Parathyroid adenoma (tissue), 2 donors: ENCODE measurements at regions not wholly inside any gene's neighbourhood (a gene's known extent, or its start where the extent isn't known, plus 50 kb on each side); places are given as distances from the start of the nearest gene placed in this dataset.

Source experiments
- H2AFZ ChIP-seq: fragments of 300-600 bp; sonication (generic); one replicate; pipeline ENCODE4 v1.7.0; 2017; ENCODE audit warnings: antibody characterized with exemption, mild to moderate bottlenecking
- H3K27ac ChIP-seq: fragments of 300-600 bp; sonication (generic); one replicate; pipeline ENCODE4 v1.7.0; 2017
- H3K27me3 ChIP-seq: fragments of 300-600 bp; sonication (generic); one replicate; pipeline ENCODE4 v1.7.0; 2017; ENCODE audit warnings: low read length; ENCODE audit not compliant: control insufficient read depth, insufficient read depth
- H3K36me3 ChIP-seq: fragments of 300-600 bp; sonication (generic); one replicate; pipeline ENCODE4 v1.7.0; 2017; ENCODE audit warnings: low read length; ENCODE audit not compliant: control insufficient read depth, insufficient read depth
- H3K4me1 ChIP-seq: fragments of 300-600 bp; sonication (generic); one replicate; pipeline ENCODE4 v1.7.0; 2017; ENCODE audit warnings: control low read depth
- H3K4me2 ChIP-seq: fragments of 300-600 bp; sonication (generic); one replicate; pipeline ENCODE4 v1.7.0; 2017; ENCODE audit warnings: low read length
- H3K4me3 ChIP-seq: fragments of 300-600 bp; sonication (generic); one replicate; pipeline ENCODE4 v1.7.0; 2017; ENCODE audit warnings: low read depth, low read length
- H3K79me2 ChIP-seq: fragments of 300-600 bp; sonication (generic); one replicate; pipeline ENCODE4 v1.7.0; 2017; ENCODE audit warnings: control low read depth
- H3K9ac ChIP-seq: fragments of 300-600 bp; sonication (generic); one replicate; pipeline ENCODE4 v1.7.0; 2017; ENCODE audit warnings: mild to moderate bottlenecking
- H3K9me3 ChIP-seq: fragments of 300-600 bp; sonication (generic); one replicate; pipeline ENCODE4 v1.7.0; 2017; ENCODE audit warnings: low read length; ENCODE audit not compliant: control insufficient read depth
- TF ChIP-seq, protein P1 (sequence below): fragments of 300-600 bp; sonication (generic); IDR thresholded peaks from one replicate; pipeline ENCODE4 v1.7.0; 2017; ENCODE audit warnings: antibody characterized with exemption, mild to moderate bottlenecking
- donor health status: primary hyperparathyroidism.

DNA sequence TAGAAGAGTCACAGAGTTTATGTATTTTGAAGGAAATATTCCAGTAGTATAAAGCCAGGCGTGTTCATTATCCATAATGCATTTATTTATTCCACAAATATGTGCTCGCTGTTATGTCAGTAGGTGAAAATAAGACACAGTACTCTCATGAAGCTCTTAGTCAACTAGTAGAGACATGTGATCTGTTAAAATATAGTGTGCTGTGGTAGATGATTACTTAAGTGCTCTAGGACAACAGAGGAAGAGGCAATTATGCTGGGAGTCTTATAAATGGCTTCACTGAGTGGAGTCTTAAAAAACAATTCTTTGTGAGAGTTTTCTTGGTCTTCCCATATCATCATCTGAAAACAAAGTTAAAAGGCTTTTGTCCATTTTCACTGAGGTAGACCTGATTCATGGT is 457.3 kb downstream of the XIRP2 start:
- Histone ChIP-seq H3K4me2 (no peak overlapping the region), H3K4me3 (no peak overlapping the region), H3K36me3 (no peaks in the 10 kb centered on the region), H3K79me2 (no peaks in the 10 kb centered on the region), H2AFZ (no peak overlapping the region), H3K27me3 (no peaks in the 10 kb centered on the region), H3K9me3 (no peaks in the 10 kb centered on the region), H3K4me1 (no peaks in the 10 kb centered on the region), H3K9ac (no peak overlapping the region), H3K27ac (no peak overlapping the region)
- TF ChIP-seq, protein P1, sequence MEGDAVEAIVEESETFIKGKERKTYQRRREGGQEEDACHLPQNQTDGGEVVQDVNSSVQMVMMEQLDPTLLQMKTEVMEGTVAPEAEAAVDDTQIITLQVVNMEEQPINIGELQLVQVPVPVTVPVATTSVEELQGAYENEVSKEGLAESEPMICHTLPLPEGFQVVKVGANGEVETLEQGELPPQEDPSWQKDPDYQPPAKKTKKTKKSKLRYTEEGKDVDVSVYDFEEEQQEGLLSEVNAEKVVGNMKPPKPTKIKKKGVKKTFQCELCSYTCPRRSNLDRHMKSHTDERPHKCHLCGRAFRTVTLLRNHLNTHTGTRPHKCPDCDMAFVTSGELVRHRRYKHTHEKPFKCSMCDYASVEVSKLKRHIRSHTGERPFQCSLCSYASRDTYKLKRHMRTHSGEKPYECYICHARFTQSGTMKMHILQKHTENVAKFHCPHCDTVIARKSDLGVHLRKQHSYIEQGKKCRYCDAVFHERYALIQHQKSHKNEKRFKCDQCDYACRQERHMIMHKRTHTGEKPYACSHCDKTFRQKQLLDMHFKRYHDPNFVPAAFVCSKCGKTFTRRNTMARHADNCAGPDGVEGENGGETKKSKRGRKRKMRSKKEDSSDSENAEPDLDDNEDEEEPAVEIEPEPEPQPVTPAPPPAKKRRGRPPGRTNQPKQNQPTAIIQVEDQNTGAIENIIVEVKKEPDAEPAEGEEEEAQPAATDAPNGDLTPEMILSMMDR, result no peak

DNA sequence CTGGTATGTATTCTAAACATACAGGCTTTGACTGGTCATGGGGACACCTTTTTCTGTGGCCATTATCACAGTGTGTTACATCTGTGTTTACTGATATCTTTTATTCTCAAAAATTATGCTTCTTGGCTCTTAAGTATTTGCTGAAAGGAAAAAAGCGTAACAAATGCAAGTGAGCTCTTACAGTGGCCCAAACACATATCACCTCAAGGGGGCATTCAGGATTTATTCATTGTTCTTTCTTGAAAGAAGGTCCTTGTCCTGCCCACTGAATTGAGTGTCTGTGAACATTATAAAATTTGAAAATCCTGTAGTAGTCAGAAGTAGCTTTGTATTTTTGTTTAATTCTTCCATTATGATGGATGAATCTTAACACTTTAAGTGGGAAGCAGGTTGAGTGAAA is 454.5 kb downstream of the XIRP2 start:
- Histone ChIP-seq H3K27me3 (no peaks in the 10 kb centered on the region), H3K4me2 (no peak overlapping the region), H3K79me2 (no peaks in the 10 kb centered on the region), H3K9ac (no peak overlapping the region), H3K27ac (no peak overlapping the region), H3K36me3 (no peaks in the 10 kb centered on the region), H3K4me3 (no peak overlapping the region), H3K4me1 (no peaks in the 10 kb centered on the region), H3K9me3 (no peaks in the 10 kb centered on the region), H2AFZ (no peak overlapping the region)
- TF ChIP-seq, protein P1, result no peak

DNA sequence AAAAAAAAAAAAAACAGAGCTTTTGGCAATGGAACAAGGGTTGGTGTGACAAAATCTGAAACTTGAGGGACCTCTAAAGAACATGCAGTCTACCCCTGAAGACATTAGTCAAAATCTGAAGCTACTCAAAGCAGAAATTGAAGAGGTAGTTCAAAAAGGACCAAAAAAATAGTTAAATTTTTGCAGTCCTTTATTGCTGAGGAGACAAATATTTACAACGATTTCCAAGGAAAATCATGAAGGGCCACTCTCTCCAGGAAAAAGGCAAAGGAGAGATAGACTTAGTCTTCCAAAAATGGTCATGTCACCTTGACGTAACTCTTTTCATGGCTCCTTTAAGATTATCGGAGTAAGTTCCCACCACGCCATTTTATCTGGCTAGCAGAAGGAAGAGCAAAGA is 452.0 kb downstream of the XIRP2 start:
- Histone ChIP-seq H2AFZ (no peak overlapping the region), H3K4me3 (no peak overlapping the region), H3K27me3 (no peaks in the 10 kb centered on the region), H3K27ac (no peak overlapping the region), H3K79me2 (no peaks in the 10 kb centered on the region), H3K4me2 (no peak overlapping the region), H3K36me3 (no peaks in the 10 kb centered on the region), H3K9me3 (no peaks in the 10 kb centered on the region), H3K9ac (no peak overlapping the region), H3K4me1 (no peaks in the 10 kb centered on the region)
- TF ChIP-seq, protein P1, result no peak

DNA sequence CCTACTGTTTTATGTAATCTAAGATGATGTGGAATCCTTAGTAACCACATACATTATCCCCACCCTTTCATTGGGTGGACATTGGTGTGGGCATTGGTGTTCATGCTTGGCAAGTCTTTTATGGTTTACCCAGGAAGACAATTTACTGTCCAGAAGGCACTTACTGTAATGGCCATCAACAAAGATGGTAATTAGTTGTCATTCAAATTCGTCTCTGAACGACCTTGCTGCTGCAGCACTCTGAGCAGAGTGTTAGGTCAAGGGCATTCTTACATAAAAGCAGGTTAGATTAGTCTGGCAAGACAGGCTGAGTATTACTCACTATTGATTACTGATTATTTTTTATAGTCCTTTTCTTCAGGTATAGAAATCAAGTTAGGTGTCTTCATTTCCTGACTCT is 447.9 kb downstream of the XIRP2 start:
- no peaks in the 10 kb centered on the region for H3K9me3 ChIP-seq
- H2AFZ ChIP-seq, result no peak overlapping the region
- H3K9ac ChIP-seq, result no peak overlapping the region
- H3K4me3 ChIP-seq, result no peak overlapping the region
- no peak overlapping the region for H3K27ac ChIP-seq
- H3K4me1 ChIP-seq, result no peaks in the 10 kb centered on the region
- no peaks in the 10 kb centered on the region for H3K79me2 ChIP-seq
- TF ChIP-seq, protein P1, result no peak
- no peak overlapping the region for H3K4me2 ChIP-seq
- H3K36me3 ChIP-seq, result no peaks in the 10 kb centered on the region
- H3K27me3 ChIP-seq, result no peaks in the 10 kb centered on the region

DNA sequence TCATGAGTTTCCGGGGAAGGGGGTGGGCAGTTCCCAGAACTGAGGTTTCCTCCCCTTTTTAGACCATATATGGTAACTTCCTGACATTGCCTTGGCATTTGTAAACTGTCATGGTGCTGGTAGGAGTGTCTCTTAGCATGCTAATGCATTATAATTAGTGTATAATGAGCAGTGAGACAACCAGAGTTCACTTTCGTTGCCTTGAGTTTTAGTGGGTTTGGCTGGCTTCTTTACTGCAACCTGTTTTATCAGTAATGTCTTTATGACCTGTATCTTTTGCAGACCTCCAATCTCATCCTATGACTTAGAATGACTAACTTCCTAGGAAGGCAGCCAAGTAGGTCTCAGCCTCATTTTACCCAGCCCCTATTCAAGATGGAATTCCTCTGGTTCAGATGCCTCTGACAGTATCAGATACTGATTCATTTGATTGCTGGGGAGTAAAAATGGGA is 447.3 kb downstream of the XIRP2 start:
- Histone ChIP-seq H2AFZ (no peak overlapping the region), H3K9me3 (no peaks in the 10 kb centered on the region), H3K4me1 (no peaks in the 10 kb centered on the region), H3K79me2 (no peaks in the 10 kb centered on the region), H3K27ac (no peak overlapping the region), H3K36me3 (no peaks in the 10 kb centered on the region), H3K4me3 (no peak overlapping the region), H3K27me3 (no peaks in the 10 kb centered on the region), H3K4me2 (no peak overlapping the region), H3K9ac (no peak overlapping the region)
- TF ChIP-seq, protein P1, result no peak
